Lower leg skin (tissue), 3 donors: ENCODE measurements at regions not wholly inside any gene's neighbourhood (a gene's known extent, or its start where the extent isn't known, plus 50 kb on each side); places are given as distances from the start of the nearest gene placed in this dataset.

Source experiments
- CTCF ChIP-seq, 3 donors: fragments of 450-650 bp; IDR thresholded peaks; one replicate each; pipeline ENCODE4 v1.5.1; 2016; ENCODE audit warnings: antibody characterized with exemption in 3 of 3, mild to moderate bottlenecking in 3 of 3, moderate library complexity in 2 of 3
- POLR2A ChIP-seq, 2 donors: fragments of 450-650 bp; IDR thresholded peaks; one replicate each; pipeline ENCODE4 v1.6.1; 2016 to 2017; ENCODE audit warnings: antibody characterized with exemption in 2 of 2, mild to moderate bottlenecking in 1 of 2, moderate library complexity in 1 of 2

DNA sequence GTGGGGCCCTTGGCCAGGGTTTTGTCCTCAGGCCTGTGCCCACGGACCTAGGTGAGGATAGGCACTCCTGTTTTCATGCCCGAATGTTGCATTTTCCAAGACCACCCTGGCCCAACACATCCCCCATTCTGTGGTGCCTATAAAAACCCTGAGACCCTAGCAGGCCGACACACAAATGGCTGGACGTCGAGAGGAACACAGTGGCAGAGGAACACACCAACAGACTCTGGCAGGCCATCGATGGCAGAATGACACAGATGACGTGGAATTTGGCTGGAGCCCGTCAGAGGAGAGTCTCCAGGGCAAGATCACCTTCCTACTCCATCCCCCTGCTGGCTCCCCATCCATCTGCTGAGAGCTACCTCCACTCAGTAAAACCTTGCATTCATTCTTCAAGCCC is 898.8 kb downstream of the ANKRD7 start:
- TF ChIP-seq POLR2A (IDR thresholded peaks at IDR 0.05) (no peak), CTCF (IDR thresholded peaks at IDR 0.05) (no peak)
